Erythroblast (primary cell): ENCODE measurements at regions not wholly inside any gene's neighbourhood (a gene's known extent, or its start where the extent isn't known, plus 50 kb on each side); places are given as distances from the start of the nearest gene placed in this dataset.

Source experiments
- DNase-seq, 2 experiments: peaks; one replicate each; lab custom pipeline; 2025; lab: John Stamatoyannopoulos, UW
- GATA1 ChIP-seq: IDR thresholded peaks from 2 replicates; pipeline ENCODE4 v1.6.1; 2011; ENCODE audit warnings: low read depth, mild to moderate bottlenecking, control low read depth, low read length, moderate library complexity
- POLR2A ChIP-seq: IDR thresholded peaks from 2 replicates; pipeline ENCODE4 v1.6.1; 2011; ENCODE audit warnings: mild to moderate bottlenecking, low read length

DNA sequence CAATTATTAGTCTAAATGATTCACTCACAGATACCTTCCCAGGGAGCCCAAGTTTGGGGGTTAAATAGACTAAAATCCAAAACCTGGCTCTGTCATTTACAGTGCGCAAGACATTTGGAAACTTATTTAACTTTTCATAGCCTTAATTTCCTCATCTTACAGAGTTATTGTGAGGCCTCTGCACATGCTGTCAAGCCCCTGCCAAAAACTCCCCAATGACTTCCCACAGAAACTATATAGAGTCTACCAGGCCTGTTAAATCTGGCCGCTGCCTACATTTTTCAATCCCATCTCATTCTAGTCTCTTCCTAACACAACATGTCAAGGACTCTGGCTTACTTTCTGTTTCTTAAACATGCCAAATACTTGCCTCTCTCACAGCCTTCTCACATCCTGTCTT is 412.5 kb downstream of the ELAVL2 start:
- no peak for DNase-seq
- TF ChIP-seq GATA1 (no peak), POLR2A (no peak)

DNA sequence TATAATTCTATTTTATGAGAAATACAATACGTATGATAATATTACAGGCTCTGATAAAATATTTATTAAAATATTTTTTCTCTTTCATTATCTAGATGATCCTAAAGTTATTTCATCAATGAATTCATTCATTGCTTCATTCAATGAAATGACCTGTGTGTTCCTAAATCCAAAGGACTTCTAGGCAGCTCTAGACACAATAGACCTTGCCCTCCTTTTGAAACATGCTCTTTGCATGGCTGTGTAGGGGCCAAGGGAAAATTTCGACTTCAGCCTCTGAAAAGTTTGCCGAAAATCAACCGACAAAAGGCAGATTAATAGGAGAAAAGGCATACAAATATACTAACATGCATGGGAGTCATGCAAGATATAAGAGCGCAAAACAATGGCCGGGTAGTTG is 402.0 kb downstream of the ELAVL2 start:
- DNase-seq: no peak
- no peak for TF ChIP-seq GATA1
- no peak for TF ChIP-seq POLR2A

DNA sequence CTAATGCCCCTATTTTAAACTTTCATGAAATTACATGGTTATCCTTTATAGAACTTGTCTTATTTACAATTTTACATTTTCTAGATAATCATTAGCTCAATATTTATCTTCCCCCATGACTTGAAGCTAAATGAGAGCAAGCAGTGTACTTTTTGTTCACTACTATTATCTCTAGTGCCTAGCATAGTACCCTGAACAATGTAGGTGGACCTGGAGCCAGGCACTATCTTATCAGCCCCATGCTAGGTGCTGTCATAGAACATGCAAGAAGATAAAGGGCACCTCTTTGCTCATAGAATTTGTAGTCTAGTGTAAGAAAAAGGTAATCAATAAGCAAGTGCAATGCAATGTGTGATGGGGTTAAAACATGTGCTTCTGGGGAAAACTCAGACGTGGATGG is 399.9 kb downstream of the ELAVL2 start:
- DNase-seq: no peak
- TF ChIP-seq POLR2A (no peak), GATA1 (no peak)

DNA sequence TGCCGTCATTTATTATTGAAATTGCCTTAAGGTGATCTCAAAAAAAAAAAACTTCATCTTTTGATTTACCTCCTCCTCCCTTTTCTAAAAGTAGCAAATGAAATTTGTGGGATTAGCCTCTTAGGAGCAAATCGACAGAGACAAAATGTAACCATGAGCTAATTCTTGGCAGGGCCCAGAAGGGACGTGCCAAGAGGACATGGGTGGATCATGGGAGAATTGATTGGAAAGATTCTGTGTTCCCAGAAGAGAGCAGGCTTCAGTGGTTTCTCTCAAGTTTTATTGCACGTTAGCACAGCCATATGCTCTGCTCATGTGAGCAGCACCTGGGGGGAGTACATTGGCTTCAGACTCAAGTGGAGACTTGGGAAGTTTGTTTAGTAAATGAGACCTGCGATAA is 394.6 kb downstream of the ELAVL2 start:
- no peak for TF ChIP-seq POLR2A
- TF ChIP-seq GATA1: no peak
- no peak for DNase-seq

DNA sequence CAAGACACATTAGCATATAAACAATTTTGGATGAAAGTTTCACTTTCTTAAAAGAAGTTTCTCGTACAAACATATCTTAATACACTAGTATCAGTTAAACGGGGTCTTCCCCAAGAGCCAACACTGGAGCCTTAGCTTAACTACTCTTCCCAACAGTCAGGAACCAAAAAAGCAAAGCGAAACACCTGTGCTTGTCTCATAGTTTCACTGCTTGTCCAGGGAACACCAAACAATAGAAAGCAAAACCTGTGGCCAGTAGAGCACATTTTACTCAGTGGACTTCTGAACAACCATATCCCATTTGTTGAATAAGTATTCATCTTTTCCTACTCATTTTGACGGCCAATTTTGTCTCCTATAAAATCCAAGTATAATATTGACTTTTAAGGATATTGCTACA is 391.4 kb downstream of the ELAVL2 start:
- DNase-seq: no peak
- no peak for TF ChIP-seq POLR2A
- TF ChIP-seq GATA1: no peak

DNA sequence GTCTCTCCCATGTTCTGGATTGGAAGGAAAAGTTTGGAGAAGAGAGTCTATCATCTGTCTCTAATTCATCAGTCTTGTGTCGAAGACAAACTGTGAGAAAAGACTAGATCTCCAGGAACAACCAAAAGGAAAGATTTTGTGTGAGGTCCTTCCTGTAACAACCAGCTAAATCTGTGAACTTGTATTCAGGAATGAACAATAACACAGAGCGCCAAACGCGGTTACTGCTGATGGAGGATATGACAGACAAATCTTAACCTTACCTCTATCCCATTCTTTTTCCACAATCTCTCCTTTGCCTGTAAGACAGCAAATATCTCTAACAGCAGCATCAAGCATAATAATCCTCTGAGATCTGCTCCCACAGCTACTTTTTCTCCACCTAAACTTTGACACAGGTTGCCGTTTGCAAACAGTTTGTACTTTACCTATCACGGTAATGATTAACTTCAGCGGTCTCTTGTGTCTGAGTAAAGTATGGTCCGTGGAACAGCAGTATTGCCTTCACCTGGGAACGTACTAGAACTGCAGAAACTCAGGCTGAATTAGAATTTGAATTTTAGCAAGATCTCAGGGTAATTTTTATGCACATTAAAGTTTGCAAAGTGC is 387.6 kb downstream of the ELAVL2 start:
- no peak for DNase-seq
- TF ChIP-seq GATA1: no peak

DNA sequence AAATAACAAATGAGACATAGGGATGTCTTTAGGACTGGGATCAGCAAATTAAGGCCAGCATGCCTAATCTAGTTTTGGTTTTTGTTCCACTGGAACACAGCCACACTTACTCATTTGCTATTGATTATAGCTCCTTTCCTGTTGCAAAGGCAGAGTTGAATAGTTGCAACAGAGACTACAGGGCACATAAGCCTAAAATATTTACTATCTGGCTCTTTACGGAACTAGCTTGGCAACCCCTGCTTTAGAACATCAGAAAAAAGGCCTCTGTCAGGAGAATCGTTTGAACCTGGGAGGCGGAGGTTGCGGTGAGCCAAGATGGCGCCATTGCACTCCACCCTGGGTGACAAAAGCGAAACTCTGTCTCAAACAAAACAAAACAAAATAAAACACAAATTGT is 384.8 kb downstream of the ELAVL2 start:
- TF ChIP-seq POLR2A (no peak), GATA1 (no peak)

DNA sequence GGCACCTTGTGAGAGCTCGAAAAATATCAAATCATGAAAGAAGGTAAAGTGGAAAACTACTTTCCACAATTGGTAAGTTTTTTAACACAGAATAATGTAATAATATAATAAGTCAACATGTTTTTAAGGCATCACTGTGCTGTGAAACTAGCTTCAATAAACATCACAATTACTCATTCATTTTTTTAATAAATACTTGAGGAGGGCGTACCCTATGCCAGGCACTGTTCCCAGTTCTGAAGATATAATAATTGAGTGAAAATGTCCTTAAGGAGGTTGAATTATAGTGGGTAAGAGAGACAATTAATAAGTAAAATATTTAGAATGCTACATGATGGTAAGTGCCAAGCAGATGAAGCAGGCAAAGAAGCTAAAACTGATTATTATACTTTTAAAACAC is 381.4 kb downstream of the ELAVL2 start:
- no peak for TF ChIP-seq POLR2A
- no peak for TF ChIP-seq GATA1
- no peak for DNase-seq

More for the DNA sequence above, 384.8 kb downstream of the ELAVL2 start:
- DNase-seq: no peak

DNA sequence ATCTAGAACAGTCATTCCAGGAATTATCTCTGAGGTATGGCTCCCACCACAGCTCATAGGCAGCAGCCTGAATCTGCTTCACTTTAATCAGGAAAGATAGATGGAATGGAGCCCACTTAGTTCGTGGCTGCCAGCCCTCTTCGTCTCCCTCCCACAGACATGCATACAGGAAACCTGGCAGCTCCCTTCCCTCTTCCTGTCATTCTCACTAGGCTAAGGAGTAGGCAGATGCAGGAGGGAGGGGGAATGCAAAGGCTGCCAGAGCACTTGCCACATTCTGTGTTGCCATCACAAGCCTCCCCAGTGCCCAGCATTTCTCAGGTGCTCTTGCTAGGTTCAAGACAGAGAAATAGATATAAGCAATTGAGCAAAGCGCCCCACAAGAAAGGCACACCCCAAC is 378.9 kb downstream of the ELAVL2 start:
- TF ChIP-seq GATA1 (no peak), POLR2A (no peak)
- no peak for DNase-seq

DNA sequence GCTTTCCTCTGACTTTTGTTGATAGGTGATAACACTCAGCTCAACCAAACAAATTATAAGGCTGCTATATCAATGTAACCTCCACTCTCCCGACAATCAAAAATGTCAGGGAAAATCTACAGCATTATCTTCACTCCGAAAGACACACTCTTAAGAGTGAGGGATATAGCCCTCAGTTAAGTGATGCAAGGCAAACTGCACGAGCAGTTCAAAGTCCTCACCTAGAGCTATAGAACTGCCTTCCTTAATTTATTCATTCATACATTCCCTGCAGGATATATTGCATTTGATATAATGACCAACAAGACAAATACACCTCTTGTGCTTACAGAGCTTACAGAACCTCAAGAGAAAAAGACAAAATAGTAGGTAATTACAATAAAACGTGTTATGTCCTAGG is 378.1 kb downstream of the ELAVL2 start:
- TF ChIP-seq GATA1: no peak
- DNase-seq: no peak

DNA sequence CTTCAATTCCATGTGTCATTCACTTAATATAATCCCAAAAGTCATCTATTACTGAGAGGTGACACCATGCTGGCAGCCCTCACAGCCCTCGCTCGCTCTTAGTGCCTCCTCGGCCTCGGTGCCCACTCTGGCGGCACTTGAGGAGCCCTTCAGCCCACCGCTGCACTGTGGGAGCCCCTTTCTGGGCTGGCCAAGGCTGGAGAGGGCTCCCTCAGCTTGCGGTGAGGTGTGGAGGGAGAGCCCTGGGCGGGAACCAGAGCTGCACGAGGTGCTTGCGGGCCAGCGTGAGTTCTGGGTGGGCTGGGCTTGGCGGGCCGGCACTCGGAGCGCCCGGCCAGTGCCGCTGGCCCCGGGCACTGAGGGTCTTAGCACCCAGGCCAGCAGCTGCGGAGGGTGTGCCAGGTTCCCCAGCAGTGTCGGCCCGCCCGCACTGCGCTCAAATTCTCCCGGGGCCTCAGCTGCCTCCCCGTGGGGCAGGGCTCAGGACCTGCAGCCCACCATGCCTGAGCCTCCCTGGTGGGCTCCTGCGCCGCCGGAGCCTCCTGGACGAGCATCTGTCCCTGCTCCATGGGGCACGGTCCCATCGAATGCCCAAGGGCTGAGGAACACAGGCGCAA is 374.1 kb downstream of the ELAVL2 start:
- TF ChIP-seq POLR2A (no peak), GATA1 (no peak)
- no peak for DNase-seq

DNA sequence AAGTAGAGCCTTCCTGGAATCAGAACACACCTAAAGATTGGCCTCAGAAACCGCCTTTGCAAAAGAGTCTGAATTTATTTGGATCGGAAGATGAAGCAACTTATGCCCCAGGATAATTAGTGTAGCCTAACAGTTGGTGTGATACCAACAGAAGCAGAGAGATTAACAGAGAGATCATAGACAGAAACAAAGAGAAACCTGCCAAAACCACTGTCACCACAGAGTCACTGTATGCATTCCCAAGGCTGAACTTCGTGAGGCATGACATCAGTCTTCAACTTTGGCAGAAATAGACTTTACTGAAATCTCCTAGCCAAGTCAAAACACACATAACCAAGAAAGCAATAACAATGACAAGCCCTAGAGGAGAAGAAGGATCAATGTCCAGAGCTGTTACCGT is 361.8 kb downstream of the ELAVL2 start:
- TF ChIP-seq GATA1 (no peak), POLR2A (no peak)
- DNase-seq: no peak

DNA sequence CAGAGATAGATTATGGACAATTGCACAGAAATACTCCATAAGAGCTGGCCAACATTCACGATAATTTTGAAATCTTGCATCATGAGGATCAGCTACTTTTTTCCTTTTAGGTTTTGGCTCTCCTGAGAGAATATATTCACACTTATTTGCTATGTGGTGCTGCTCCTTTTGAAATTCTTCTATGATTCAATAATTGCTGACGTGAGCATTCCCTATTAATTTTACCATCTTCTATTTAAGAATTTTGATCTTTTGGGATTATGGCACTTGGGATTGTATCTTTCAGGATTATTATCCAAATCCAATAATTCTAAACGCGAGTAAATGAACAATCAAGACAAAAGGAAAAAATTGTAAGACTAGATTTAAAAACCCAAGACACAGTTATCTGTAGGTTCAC is 358.8 kb downstream of the ELAVL2 start:
- no peak for TF ChIP-seq GATA1
- no peak for TF ChIP-seq POLR2A
- DNase-seq: no peak

DNA sequence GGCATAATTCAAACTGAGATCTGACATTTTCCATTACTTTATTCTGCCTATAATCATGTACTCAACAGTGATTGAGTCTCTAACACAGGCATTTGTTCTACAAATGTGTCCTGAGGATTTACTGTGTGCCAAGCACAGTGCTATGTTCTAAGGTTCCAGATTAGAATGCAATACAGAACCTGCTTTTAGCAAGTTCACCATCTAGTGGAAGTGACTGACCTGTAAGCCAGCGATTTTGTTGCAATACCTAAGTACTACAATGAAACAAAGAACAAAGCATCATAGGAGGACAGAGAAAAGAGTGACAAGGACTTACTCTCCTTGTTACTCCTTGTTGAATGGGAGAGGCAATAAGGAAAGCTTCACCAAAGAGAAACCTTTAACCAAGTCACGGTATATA is 348.1 kb downstream of the ELAVL2 start:
- TF ChIP-seq GATA1: no peak
- TF ChIP-seq POLR2A: no peak
- no peak for DNase-seq

DNA sequence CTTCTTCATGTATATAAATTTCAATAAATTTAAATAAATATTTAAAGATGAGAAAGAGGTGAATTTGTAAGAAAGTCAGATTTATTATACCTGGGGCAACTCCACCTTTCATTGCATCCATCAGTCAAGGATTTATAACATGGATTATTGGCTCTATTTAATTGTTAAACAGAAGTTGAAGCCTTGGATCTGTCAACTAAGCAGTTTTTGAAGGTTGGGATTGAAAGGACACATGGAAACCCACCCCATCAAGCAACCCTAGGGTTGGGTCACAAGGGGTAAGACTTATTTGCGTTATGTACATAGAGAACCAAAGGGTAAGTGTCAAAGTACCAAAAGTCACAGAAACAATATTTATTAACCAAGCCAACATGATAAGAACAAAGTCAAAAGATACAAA is 342.5 kb downstream of the ELAVL2 start:
- TF ChIP-seq GATA1 (no peak), POLR2A (no peak)

More for the DNA sequence above, 342.5 kb downstream of the ELAVL2 start:
- no peak for DNase-seq
